GM18511 (cell line): ENCODE measurements at regions not wholly inside any gene's neighbourhood (a gene's known extent, or its start where the extent isn't known, plus 50 kb on each side); places are given as distances from the start of the nearest gene placed in this dataset.
"Not testable (repeated sequence)": the region's sequence is repeated elsewhere in the genome, so short reads cannot be mapped to it uniquely, and the experiment has no call there.

Experiments used
- ATAC-seq: cut with Tn5 transposase; IDR thresholded peaks from one replicate; pipeline ENCODE4 v1.9.1; 2021; ENCODE audit warnings: mild to moderate bottlenecking, moderate library complexity; ENCODE audit not compliant: unreplicated experiment

DNA sequence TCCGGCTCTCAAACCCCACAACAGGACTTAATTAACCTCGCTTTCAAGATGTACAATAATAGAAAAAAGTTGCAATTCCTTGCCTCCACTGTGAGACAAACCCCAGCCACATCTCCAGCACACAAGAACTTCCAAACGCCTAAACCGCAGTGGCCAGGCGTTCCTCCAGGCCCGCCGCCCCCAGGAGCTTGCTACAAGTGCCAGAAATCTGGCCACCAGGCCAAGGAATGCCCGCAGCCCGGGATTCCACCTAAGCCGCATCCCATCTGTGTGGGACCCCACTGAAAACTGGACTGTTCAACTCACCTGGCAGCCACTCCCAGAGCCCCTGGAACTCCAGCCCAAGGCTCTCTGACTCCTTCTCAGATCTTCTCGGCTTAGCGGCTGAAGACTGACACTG lies 262.5 kb downstream of the SMARCA2 start:
- ATAC-seq = not testable (repeated sequence)

DNA sequence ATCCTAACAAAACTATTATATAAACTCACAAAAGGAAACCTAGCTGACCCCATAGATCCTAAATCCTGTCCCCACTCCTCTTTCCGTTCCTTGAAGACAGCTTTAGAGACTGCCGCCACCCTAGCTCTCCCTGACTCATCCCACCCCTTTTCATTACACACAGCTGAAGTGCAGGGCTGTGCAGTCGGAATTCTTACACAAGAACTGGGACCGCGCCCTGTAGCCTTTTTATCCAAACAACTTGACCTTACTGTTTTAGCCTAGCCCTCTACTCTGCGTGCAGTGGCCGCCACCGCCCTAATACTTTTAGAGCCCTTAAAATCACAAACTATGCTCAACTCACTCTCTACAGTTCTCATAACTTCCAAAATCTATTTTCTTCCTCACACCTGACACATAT lies 264.0 kb downstream of the SMARCA2 start:
- not testable (repeated sequence) for ATAC-seq

DNA sequence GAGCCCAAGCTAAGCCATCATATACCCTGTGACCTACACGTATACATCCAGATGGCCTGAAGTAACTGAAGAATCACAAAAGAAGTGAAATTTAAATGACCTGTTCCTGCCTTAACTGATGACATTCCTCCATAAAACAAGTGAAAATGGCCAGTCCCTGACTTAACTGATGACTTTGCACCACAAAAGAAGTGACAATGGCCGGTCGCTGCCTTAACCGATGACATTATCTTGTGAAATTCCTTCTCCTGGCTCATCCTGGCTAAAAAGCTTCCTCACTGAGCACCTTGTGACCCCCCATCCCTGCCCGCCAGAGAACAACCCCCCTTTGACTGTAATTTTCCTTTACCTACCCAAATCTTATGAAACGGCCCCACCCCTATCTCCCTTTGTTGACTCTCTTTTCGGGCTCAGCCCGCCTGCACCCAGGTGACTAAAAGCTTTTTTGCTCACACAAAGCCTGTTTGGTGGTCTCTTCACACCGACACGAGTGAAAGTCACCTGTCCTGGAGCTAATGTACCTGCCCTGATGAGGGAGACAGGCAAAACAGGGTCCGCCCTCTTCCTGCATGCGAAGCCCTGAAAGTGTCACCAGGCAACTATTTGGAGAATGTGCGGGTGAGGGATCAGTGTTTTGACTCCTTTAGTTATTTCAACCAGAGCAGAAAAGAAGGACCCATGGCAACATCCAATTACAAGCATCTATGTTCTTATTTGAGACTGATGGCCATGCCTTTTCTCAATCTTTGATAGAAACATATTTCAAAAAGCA lies 266.1 kb downstream of the SMARCA2 start:
- ATAC-seq = no peak

DNA sequence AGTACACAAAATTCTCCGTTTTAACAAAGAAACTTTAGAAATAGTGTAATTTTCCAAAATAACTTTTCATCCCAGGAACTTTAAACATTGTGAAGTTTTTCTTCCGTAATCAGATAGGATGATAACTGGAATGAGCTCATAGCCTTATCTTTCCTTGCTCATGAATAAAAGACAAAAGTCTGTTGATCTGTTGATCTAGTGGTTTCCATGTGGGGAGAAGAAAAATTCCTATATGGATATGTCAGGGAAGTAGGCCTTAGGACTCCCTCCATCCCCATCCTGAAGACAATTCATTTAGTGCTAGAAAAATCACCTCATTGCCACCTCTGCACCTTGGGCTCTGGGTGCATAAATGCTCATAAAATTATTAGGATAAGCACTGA lies 266.6 kb downstream of the SMARCA2 start:
- ATAC-seq = no peak

DNA sequence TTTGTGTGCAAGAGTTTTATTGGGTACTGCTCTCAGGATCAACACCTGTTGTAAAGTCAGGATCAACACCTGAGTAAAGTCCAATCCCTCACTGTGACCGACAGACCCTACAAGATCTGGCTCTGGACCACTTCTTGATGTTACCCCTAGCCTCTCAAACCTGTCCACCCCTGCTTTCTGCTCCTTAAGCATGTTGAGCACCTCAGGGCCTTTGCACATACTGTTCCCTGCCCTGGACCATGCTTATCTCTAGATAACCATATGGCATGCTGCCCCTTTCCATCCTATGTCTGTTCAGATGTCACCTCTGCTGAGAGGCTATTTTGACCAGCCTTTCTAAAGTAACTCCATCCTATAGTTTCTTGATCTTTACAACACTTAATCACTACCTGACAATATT lies 269.6 kb downstream of the SMARCA2 start:
- ATAC-seq = no peak

DNA sequence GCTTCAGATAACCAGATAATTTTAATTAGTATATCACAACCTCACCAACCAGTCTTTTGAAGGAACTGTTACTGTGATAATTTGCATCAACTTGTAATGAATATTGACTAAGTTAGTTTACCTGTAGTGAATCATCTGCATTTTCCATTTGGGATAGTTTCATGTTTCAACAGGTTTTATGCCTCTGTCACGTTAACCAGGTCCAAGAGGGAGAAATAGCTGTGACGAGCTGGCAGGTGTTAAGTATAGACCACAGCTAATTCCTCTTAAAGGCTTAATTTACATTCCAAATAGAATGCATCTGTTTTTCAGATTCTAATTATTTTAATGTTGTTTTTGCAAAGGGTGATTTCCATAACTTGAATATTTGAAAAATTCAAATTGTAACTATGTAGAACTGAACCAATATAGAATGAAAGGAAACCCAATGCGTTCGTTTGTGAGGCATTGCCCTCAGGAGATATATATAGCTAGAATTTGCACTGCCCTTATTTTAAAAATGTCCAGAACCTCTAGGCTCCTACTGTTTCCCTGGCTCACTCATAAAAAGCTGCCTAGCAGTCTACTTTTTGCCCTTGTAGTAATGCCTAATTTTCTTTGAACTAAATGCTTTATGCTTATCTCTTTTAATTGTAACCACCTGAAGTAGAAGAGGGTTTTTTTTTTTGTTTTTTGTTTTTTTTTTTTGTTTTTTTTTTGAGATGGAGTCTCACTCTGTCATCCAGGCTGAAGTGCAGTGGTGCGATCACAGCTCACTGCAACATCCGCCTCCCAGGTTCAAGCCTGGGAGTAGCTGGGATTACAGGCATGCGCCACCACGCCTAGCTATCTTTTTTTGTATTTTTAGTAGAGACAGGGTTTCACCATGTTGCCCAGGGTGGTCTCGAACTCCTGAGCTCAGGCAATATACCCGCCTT lies 270.5 kb downstream of the SMARCA2 start:
- ATAC-seq = no peak

DNA sequence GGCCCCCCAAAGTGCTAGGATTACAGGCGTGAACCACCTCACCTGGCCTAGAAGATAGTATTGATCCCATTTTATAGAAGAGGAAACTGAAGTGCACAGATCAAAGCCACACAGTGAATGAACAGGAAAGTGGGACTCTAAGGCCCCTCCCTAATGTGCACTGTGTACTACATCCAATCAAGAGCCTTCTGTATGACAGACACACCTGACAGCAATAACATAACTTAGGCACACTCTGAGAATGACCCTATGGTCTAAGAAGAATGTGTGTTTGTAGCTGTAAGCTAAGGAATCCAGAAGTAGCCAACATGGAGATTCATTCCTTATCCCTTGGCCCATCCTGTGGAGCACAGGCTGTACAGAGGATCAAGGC lies 271.2 kb downstream of the SMARCA2 start:
- no peak for ATAC-seq

DNA sequence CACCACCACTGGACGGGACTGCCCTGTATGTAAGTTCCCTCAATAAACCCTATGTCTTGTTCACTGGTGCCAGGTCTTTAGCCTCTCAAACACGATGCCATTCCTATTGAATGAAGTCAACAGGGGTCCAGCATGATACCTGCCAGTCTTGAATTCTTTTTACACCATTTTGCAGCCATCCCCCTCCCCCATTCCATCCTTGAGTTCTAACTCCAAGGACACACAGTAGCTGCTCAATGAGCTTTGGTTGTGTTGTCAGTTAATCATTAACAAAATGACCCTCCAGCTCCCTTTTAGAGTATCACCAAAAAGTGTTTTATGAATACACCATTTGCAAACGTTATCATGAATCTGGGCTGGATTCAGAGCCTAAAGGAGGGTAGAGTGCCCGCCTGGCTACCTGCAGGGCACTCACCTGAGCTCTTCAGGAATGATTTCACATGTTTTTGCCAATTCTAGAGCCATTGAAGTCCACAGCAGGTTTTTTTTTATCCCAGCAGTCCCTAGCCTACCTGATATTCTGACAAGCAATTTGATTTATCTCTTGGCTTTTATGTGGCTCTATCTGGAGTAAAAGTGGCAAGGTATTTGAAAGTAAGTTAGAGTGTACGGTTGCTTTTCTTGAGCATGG lies 271.8 kb downstream of the SMARCA2 start:
- ATAC-seq = no peak

DNA sequence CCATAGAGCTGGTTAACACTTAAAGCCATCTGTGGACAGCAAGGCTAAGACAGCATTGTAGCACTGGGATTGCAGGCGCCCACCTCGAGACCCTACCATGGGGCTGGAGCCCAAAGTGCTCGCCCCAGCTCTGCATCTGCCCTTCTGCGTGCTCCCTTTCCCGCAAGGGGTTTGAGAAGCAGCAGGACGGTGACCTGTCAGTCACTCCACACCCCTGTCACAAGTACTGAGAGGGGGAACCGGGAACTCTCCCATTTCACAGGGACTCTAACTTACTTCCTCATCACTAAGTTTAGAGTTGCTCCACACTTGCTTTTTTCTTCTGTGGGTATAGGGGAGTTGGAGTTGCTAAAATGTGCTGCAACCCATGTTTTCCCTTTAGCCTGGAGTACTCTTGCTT lies 273.2 kb downstream of the SMARCA2 start:
- no peak for ATAC-seq

DNA sequence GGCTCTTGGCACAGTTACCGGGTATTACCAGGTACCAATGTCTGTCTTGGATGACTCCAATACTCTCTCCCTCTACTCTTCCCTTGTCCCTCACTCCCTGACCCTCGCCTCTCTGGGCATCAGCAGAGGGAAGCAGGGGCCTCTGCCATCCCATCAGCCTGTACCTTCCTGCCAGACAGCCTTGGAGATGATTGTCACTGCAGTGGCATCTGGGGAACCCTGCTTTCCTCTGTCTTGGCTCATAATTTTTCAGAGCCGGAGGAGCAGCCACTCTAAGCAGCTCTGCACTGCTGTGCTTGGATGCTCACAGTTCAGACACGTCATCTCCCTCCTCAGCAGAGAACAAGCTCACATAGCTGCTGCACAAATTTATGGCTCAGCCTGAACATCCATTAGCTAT lies 274.1 kb downstream of the SMARCA2 start:
- ATAC-seq = no peak

DNA sequence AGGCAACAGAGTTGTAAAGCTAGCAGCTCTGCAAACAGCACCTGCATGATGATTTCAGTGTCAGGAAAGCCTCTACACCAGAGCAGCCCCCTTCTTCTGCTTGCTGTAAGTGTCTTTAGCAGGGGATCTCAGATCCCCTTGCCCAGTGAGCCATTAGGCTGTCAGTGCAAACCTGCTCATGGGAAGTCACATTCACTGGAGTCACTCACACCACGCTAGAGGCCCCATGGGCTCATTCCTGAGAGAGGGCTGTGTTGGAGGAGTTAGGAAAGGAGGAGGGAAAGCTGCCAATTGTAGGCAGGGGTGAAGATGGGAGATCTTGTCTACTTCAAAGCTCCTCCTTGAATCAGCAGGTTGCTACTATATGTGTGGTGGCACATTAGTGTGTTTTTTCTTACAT lies 275.2 kb downstream of the SMARCA2 start:
- ATAC-seq = no peak

DNA sequence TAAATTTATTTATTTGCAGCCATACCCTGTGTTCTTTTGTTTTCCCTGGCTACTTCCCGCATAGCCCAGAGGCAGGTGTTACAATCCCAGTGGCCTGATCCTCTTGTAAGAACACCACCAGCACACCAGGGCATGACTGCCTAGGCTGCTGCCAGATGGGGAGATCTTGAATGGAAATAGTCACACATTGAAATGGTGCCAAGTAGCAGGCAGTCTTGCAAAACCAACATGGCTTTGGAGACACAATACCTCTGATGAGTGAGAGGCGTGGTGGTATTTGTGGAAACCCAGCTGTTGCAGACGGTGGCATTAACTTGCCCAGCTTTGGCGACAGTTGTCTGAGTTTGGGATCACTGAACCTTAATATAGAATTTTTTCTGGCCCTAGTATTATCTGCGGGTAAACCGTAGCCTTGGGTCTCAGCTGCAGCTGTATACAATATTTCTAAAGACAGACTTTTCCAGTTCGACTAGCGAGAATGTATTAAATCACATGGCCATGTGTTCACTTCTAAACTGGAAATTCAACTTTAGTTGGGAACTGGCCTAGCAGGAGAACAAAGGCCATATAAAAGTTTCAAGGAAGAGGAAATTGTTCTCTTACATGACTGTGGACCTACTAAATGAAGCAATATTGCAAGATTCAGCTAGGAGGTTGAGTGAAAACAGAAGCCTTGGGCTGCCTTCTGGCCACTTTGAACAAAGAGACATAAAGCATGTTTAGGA lies 277.0 kb downstream of the SMARCA2 start:
- ATAC-seq = no peak

DNA sequence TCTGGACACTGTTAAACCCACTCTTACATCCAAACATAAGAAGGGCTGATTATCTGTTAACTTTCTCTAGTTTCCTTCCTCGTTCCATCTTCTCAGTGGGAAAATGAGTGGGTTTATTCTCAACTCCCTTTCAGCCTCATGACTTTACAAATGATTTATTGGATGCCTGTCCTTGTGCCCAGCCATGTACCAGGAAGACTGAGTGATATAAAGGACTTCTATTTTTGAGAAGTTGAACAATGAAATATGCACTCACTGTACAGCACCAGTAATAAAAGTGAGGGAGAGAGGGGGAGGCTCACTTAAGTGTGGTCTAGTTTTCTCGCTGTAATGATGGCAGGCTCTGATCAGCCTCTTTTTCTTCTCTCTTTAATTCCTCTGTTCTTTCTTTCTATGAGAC lies 277.6 kb downstream of the SMARCA2 start:
- ATAC-seq = no peak

DNA sequence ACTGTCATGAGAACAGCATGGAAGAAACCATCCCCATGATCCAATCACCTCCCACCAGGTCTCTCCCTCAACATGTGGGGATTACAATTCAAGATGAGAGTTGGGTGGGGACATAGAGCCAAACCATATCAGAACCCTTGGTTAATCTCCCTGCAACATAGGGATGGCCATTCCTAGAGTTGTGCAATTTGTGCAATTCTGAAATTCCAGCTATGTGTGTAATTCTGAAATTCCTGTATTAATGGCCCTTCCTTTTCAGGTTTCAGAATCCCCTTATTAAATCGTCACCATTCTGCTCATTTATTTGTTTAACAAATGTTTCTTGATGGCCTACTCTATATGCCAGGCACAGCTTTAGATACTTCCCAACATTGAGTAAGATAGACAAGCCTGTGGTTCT lies 282.6 kb downstream of the SMARCA2 start:
- no peak for ATAC-seq

DNA sequence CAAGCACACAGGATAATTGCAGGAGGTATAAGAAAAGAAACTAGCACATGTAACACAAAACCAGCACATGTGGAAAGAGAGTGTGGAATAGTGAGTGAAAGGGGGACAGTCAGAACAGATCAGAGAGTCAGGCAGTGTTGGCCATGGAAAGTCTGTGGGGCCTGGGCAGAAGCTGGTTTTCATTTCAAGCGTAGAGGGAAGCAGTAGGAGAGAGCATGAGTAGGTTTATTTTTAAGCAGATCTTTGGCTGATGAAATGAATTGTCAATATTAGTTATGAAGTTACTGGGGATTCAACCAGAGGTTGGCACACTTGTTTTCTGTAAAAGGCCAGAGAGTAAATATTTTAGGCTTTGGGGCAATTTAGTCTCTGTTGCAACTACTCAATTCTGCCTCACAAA lies 283.1 kb downstream of the SMARCA2 start:
- no peak for ATAC-seq

DNA sequence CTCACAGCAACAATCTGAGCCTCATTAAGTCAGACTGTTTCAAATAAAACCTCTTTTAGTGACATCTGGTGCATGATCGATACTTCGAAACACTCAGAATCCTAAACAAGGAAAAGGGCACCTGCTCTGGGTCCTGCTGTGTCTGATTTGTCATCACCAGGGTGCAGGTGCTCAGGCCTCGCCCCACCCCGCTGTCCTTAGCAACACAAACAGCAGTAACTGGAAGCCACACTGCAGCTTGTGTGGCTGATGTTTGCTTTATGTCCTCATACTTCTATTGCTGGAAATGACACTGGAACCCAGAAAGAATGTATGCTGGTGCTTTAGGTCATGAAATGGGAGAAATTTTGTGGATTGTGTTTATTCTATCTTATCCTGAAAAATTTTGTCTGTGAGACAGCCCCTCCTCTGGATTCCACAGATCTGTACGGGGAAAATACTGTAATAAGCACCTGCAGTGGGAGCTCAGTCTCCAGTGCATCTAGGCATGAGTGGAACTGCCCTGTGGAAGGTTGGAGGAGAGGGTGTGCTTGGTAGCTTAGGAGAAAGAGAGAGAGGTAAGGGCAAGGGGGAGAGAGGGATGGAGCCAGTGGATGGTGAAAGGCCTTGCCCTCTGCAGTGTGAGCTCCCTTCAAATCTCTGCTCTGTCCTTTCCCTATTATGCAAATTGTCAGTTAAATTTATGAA lies 284.2 kb downstream of the SMARCA2 start:
- no peak for ATAC-seq

DNA sequence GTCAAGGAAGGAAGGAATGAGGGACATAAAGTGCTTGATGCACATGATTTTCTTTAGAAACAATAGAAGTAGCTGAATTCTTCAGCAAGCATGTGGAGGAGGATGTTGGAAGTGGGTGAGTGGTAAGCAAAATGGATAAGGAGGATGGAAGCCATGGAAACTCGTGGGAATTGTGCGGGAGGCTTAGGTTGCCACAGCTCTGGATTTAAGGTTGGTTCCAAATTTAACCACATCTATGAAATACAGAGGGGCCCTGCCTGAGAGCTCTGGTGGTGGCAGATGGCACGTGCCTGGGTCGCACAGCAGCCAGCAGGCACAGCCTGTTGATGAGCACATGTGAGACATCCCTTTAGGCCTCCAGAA lies 284.7 kb downstream of the SMARCA2 start:
- ATAC-seq = no peak

DNA sequence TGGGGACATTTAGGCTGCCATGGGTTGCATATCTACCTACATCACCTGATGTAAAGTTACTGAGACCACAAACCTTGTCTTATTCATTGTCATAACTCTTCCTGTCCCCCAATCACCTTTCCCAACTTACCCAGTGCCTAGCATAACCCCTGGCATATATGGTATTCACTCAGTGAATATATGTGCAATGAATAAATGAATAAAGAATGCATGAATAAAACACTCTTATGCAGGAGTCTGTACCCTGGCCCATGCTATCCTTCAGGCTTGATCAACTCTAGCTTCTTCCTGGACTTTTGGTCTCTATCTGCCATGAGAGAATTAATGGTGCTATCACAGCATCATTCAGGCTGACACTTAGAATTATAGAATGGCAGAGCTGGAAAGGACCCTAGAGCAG lies 285.2 kb downstream of the SMARCA2 start:
- no peak for ATAC-seq

DNA sequence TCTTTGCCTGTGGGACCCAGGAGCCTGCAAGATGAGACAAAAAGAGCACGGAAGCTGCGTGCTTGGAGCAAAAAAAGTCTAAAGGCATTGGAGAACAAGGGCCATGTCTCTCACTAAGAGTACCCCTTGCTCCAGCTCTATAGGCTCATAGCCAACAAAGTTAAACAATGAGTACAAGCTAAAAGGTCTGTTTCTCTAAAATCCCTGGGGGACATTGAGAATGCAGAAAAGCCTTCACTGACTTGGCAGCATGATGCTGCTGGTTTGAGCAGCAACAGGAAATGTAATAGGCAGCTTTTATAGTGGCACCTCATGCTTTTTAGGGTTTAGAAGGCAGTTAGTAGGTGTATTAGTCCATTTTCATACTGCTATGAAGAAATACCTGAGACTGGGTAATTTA lies 287.5 kb downstream of the SMARCA2 start:
- ATAC-seq = no peak

DNA sequence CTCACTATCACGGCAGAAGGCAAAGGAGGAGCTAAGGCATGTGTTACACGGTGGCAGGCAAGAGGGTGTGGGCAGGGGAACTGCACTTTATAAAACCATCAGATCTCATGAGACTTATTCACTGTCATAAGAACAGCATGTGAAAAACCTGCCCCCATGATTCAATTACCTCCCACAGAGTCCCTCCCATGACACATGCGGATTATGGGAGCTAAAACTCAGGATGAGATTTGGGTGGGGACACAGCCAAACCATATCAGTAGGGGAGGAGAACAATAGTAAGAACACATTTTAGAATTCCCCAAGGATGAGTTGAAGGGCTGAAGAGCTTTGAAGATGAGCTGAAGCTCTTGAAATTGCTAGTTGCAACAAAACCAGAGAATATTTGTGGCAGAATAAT lies 287.9 kb downstream of the SMARCA2 start:
- no peak for ATAC-seq

DNA sequence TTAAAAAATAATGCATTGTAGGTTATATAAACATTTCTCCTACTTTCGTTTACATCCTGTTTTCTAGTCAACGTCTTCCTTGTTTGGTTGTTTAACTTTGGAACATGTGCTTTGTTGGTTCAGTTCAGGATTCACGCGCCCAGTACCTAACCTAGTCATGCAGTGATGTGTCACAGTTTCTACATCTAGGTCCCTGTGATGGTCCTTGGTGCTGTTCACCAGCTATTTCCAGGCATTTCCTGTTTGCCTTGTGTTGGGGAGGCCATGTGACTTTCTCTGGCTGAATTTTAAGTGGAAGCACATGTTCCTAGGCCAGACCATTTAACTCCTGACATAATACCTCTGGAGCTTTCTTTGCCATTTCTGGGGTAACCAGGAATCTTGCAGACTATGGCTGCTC lies 292.3 kb downstream of the SMARCA2 start:
- no peak for ATAC-seq
